HepG2 (cell line): ENCODE measurements at regions not wholly inside any gene's neighbourhood (a gene's known extent, or its start where the extent isn't known, plus 50 kb on each side); places are given as distances from the start of the nearest gene placed in this dataset.

Source experiments
- MAFK ChIP-seq, 2 experiments: IDR thresholded peaks in 1 of 2; conservative IDR thresholded peaks in 1 of 2; 2 replicates each; pipeline ENCODE4 v1.6.1; 2011; ENCODE audit warnings: improper control_type of control experiment in 2 of 2, low read length in 2 of 2
- NFATC3 ChIP-seq: sonication (generic); formaldehyde crosslinking; IDR thresholded peaks from 2 replicates; pipeline ENCODE4 v1.5.1; 2020; ENCODE audit warnings: mild to moderate bottlenecking, missing genetic modification reagents
- PHF8 ChIP-seq: sonication (generic); formaldehyde crosslinking; IDR thresholded peaks from 2 replicates; pipeline ENCODE4 v1.5.0; 2020; ENCODE audit warnings: missing genetic modification reagents
- POLR2AphosphoS2 ChIP-seq: IDR thresholded peaks from 2 replicates; pipeline ENCODE4 v1.6.1; 2011; ENCODE audit warnings: low read depth, low read length, improper control_type of control experiment
- TAF1 ChIP-seq: sonication (generic); formaldehyde crosslinking; IDR thresholded peaks from 2 replicates; pipeline ENCODE4 v1.4.0; 2020; ENCODE audit warnings: missing genetic modification reagents
- TF ChIP-seq, protein P1 (sequence below): sonication (generic); formaldehyde crosslinking; IDR thresholded peaks from 2 replicates; pipeline ENCODE4 v1.8.0; 2022; ENCODE audit warnings: mild to moderate bottlenecking, missing genetic modification reagents, moderate library complexity

GRCh38 chr4:122279670-122280069 lies 99.1 kb upstream of the ADAD1 start:
- TF ChIP-seq POLR2AphosphoS2 (no peak), PHF8 (CRISPR knock-in tag) (no peak), MAFK (conservative IDR thresholded peaks at IDR 0.05 in 1 of 2, IDR thresholded peaks at IDR 0.05 in 1 of 2; ENCODE audit: low read length in 2 of 2) (no peak), TAF1 (no peak), NFATC3 (CRISPR knock-in tag) (no peak)
- TF ChIP-seq, protein P1, sequence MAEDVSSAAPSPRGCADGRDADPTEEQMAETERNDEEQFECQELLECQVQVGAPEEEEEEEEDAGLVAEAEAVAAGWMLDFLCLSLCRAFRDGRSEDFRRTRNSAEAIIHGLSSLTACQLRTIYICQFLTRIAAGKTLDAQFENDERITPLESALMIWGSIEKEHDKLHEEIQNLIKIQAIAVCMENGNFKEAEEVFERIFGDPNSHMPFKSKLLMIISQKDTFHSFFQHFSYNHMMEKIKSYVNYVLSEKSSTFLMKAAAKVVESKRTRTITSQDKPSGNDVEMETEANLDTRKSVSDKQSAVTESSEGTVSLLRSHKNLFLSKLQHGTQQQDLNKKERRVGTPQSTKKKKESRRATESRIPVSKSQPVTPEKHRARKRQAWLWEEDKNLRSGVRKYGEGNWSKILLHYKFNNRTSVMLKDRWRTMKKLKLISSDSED (CRISPR knock-in tag), result no peak
